ENCODE measurements at regions not wholly inside any gene's neighbourhood (a gene's known extent, or its start where the extent isn't known, plus 50 kb on each side); places are given as distances from the start of the nearest gene placed in this dataset.
A peak's percentile ranks its signal among the peaks of the same experiment; 100 is the strongest.

- DNase-seq = no peak
- no peaks in the 10 kb centered on the region for H3K9me3 ChIP-seq
- H3K4me1 ChIP-seq = peaks cover 0 to 10% (median 0%) of the 10 kb centered on the region in 4 donors
- no peaks in the 10 kb centered on the region for H3K27me3 ChIP-seq
- TF ChIP-seq POLR2A (IDR thresholded peaks at IDR 0.05) = no peak
- TF ChIP-seq CTCF (IDR thresholded peaks at IDR 0.05) = no peak
- H3K36me3 ChIP-seq = peaks cover 0 to 7% (median 0%) of the 10 kb centered on the region in 3 donors
- H3K27ac ChIP-seq = peak overlapping the region in 1 of 4 donors; percentile 76
- peak overlapping the region in 1 of 4 donors; percentile 56 for H3K4me3 ChIP-seq
Observed at GRCh38 chr9:706073-706472, 135.4 kb upstream of the DMRT1 start.

GRCh38 chr9:706606-707459 is 134.7 kb upstream of the DMRT1 start:
- Histone ChIP-seq H3K4me3 (peak overlapping the region; percentile 39 to 63 (median 50)), H3K4me1 (peaks cover 0 to 10% (median 0%) of the 10 kb centered on the region in 4 donors), H3K27ac (peak overlapping the region; percentile 37 to 86 (median 64)), H3K27me3 (no peaks in the 10 kb centered on the region), H3K9me3 (no peaks in the 10 kb centered on the region), H3K36me3 (peaks cover 0 to 15% (median 0%) of the 10 kb centered on the region in 3 donors)
- TF ChIP-seq CTCF (IDR thresholded peaks at IDR 0.05) = no peak
- TF ChIP-seq POLR2A (IDR thresholded peaks at IDR 0.05) = no peak
- peak; percentile 32 to 76 (median 61) for DNase-seq

- Histone ChIP-seq H3K27me3 (no peaks in the 10 kb centered on the region), H3K9me3 (no peaks in the 10 kb centered on the region), H3K4me1 (peaks cover 0 to 10% (median 0%) of the 10 kb centered on the region in 4 donors), H3K27ac (peak overlapping the region in 2 of 4 donors; percentile 39 to 47), H3K4me3 (peak overlapping the region in 2 of 4 donors; percentile 37 to 41), H3K36me3 (peaks cover 0 to 25% (median 0%) of the 10 kb centered on the region in 3 donors)
- DNase-seq = no peak
- TF ChIP-seq CTCF (IDR thresholded peaks at IDR 0.05) = no peak
- TF ChIP-seq POLR2A (IDR thresholded peaks at IDR 0.05) = no peak
Observed at GRCh38 chr9:708182-708550, 133.3 kb upstream of the DMRT1 start.

- Histone ChIP-seq H3K4me3 (peak overlapping the region in 2 of 4 donors; percentile 37 to 41), H3K36me3 (peaks cover 0 to 25% (median 0%) of the 10 kb centered on the region in 3 donors), H3K9me3 (no peaks in the 10 kb centered on the region), H3K27me3 (no peaks in the 10 kb centered on the region), H3K27ac (peak overlapping the region in 2 of 4 donors; percentile 39 to 47), H3K4me1 (peaks cover 0 to 10% (median 0%) of the 10 kb centered on the region in 4 donors)
- no peak for DNase-seq
- TF ChIP-seq POLR2A (IDR thresholded peaks at IDR 0.05) = no peak
- TF ChIP-seq CTCF (IDR thresholded peaks at IDR 0.05) = no peak
Observed at GRCh38 chr9:708551-709432, 132.7 kb upstream of the DMRT1 start.

- no peak for DNase-seq
- TF ChIP-seq POLR2A (IDR thresholded peaks at IDR 0.05) (no peak), CTCF (IDR thresholded peaks at IDR 0.05) (no peak)
- Histone ChIP-seq H3K4me1 (no peaks in the 10 kb centered on the region), H3K27me3 (no peaks in the 10 kb centered on the region), H3K4me3 (no peak overlapping the region), H3K36me3 (peaks cover 0 to 25% (median 0%) of the 10 kb centered on the region in 3 donors), H3K9me3 (no peaks in the 10 kb centered on the region), H3K27ac (no peak overlapping the region)
Observed at GRCh38 chr9:710951-711745, 130.3 kb upstream of the DMRT1 start.
